SIG-M5 treated with dmso at 0.1 percent for 504 hours (cell line): ENCODE measurements at regions not wholly inside any gene's neighbourhood (a gene's known extent, or its start where the extent isn't known, plus 50 kb on each side); places are given as distances from the start of the nearest gene placed in this dataset.
A peak's percentile ranks its signal among the peaks of the same experiment; 100 is the strongest.
"Not testable (repeated sequence)": the region's sequence is repeated elsewhere in the genome, so short reads cannot be mapped to it uniquely, and the experiment has no call there.

Source experiments
- DNase-seq: peaks from one replicate; lab custom pipeline; 2025; ENCODE audit not compliant: unreplicated experiment; lab: John Stamatoyannopoulos, UW

- no peak for DNase-seq
Observed at GRCh38 chr12:90710711-90711110, 244.3 kb downstream of the CCER1 start.

- no peak for DNase-seq
Observed at GRCh38 chr12:90706036-90706435, 248.9 kb downstream of the CCER1 start.

- DNase-seq: peak; percentile 2
Observed at GRCh38 chr12:90695415-90695814, 259.6 kb downstream of the CCER1 start.

GRCh38 chr12:90690120-90690519 is 264.9 kb downstream of the CCER1 start:
- DNase-seq: no peak

GRCh38 chr12:90687682-90688081 is 267.3 kb downstream of the CCER1 start:
- not testable (repeated sequence) for DNase-seq

- peak; percentile 16 for DNase-seq
Observed at GRCh38 chr12:90683871-90684270, 271.1 kb downstream of the CCER1 start.

- DNase-seq: no peak
Observed at GRCh38 chr12:90682398-90682797, 272.6 kb downstream of the CCER1 start.

- no peak for DNase-seq
Observed at GRCh38 chr12:90679674-90680073, 275.3 kb downstream of the CCER1 start.

GRCh38 chr12:90677552-90677951 is 277.4 kb downstream of the CCER1 start:
- no peak for DNase-seq

GRCh38 chr12:90677055-90677454 is 277.9 kb downstream of the CCER1 start:
- no peak for DNase-seq

- no peak for DNase-seq
Observed at GRCh38 chr12:90675106-90675505, 279.9 kb downstream of the CCER1 start.

- DNase-seq: no peak
Observed at GRCh38 chr12:90672081-90672480, 282.9 kb downstream of the CCER1 start.

- not testable (repeated sequence) for DNase-seq
Observed at GRCh38 chr12:90663949-90664348, 291.0 kb downstream of the CCER1 start.

GRCh38 chr12:90659060-90659459 is 295.9 kb downstream of the CCER1 start:
- no peak for DNase-seq

GRCh38 chr12:90653040-90653439 is 301.9 kb downstream of the CCER1 start:
- no peak for DNase-seq

- DNase-seq: peak; percentile 16
Observed at GRCh38 chr12:90652280-90652679, 302.7 kb downstream of the CCER1 start.

GRCh38 chr12:90645181-90645580 is 309.8 kb downstream of the CCER1 start:
- DNase-seq: no peak

- no peak for DNase-seq
Observed at GRCh38 chr12:90631591-90632212, 323.3 kb downstream of the CCER1 start.

GRCh38 chr12:90630006-90630405 is 325.0 kb downstream of the CCER1 start:
- no peak for DNase-seq

- DNase-seq: no peak
Observed at GRCh38 chr12:90628213-90628612, 326.8 kb downstream of the CCER1 start.

- DNase-seq: no peak
Observed at GRCh38 chr12:90627180-90627896, 327.6 kb downstream of the CCER1 start.

GRCh38 chr12:90622431-90622830 is 332.5 kb downstream of the CCER1 start:
- DNase-seq: no peak

GRCh38 chr12:90621927-90622326 is 333.0 kb downstream of the CCER1 start:
- no peak for DNase-seq
